ENCODE measurements at regions not wholly inside any gene's neighbourhood (a gene's known extent, or its start where the extent isn't known, plus 50 kb on each side); places are given as distances from the start of the nearest gene placed in this dataset.

GRCh38 chr2:18430996-18431748 lies 129.3 kb downstream of the RDH14 start:
- no peak overlapping the region for H3K27ac ChIP-seq
- no peaks in the 10 kb centered on the region for H3K36me3 ChIP-seq
- no peak overlapping the region for H3K4me3 ChIP-seq (ENCODE audit: low read depth, low read length)
- H3K9me3 ChIP-seq (ENCODE audit: severe bottlenecking) = no peaks in the 10 kb centered on the region
- DNase-seq = no peak
- no peak for TF ChIP-seq CTCF (IDR thresholded peaks at IDR 0.05; ENCODE audit: low read depth, low read length)
- H3K27me3 ChIP-seq (ENCODE audit: insufficient read depth, low read depth, severe bottlenecking) = peaks cover 50% of the 10 kb centered on the region

GRCh38 chr2:18428516-18428915 lies 131.9 kb downstream of the RDH14 start:
- Histone ChIP-seq H3K36me3 (no peaks in the 10 kb centered on the region), H3K4me3 (ENCODE audit: low read depth, low read length) (no peak overlapping the region), H3K27ac (no peak overlapping the region), H3K9me3 (ENCODE audit: severe bottlenecking) (no peaks in the 10 kb centered on the region), H3K27me3 (ENCODE audit: insufficient read depth, low read depth, severe bottlenecking) (peaks cover 42% of the 10 kb centered on the region)
- DNase-seq = no peak
- no peak for TF ChIP-seq CTCF (IDR thresholded peaks at IDR 0.05; ENCODE audit: low read depth, low read length)

- Histone ChIP-seq H3K27me3 (ENCODE audit: insufficient read depth, low read depth, severe bottlenecking) (peaks cover 35% of the 10 kb centered on the region), H3K4me3 (ENCODE audit: low read depth, low read length) (no peak overlapping the region), H3K27ac (no peak overlapping the region), H3K9me3 (ENCODE audit: severe bottlenecking) (no peaks in the 10 kb centered on the region), H3K36me3 (no peaks in the 10 kb centered on the region)
- TF ChIP-seq CTCF (IDR thresholded peaks at IDR 0.05; ENCODE audit: low read depth, low read length) = no peak
- no peak for DNase-seq
These were observed 132.7 kb downstream of the RDH14 start for GRCh38 chr2:18427762-18428161.

DNA sequence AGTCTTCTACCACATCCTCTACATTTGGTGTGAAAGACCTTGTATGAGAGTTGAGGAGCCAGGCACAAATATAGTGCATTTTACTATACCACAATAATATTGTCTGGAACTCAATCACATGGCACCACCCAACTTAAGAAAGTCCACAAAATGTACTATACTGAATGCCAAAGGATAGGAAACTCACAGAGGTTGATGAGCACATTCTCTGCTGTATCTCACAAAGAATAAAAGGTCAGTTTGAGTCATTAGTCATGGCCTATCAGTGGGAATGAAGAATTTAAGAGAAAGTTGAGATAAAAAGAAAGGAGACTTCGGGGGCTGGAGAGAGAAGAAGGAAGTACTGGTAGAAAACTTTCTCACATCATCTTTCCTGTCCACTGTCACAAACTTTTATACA lies 134.3 kb downstream of the RDH14 start:
- Histone ChIP-seq H3K4me3 (ENCODE audit: low read depth, low read length) (no peak overlapping the region), H3K36me3 (no peaks in the 10 kb centered on the region), H3K27ac (no peak overlapping the region), H3K9me3 (ENCODE audit: severe bottlenecking) (no peaks in the 10 kb centered on the region), H3K27me3 (ENCODE audit: insufficient read depth, low read depth, severe bottlenecking) (peaks cover 26% of the 10 kb centered on the region)
- DNase-seq = no peak
- TF ChIP-seq CTCF (IDR thresholded peaks at IDR 0.05; ENCODE audit: low read depth, low read length) = no peak

- no peak overlapping the region for H3K27ac ChIP-seq
- no peaks in the 10 kb centered on the region for H3K9me3 ChIP-seq (ENCODE audit: severe bottlenecking)
- H3K27me3 ChIP-seq (ENCODE audit: insufficient read depth, low read depth, severe bottlenecking) = peaks cover 17% of the 10 kb centered on the region
- TF ChIP-seq CTCF (IDR thresholded peaks at IDR 0.05; ENCODE audit: low read depth, low read length) = peak; percentile 8; the same call in 1 of the 2 replicates
- no peak overlapping the region for H3K4me3 ChIP-seq (ENCODE audit: low read depth, low read length)
- DNase-seq = no peak
- H3K36me3 ChIP-seq = no peaks in the 10 kb centered on the region
These were observed 135.2 kb downstream of the RDH14 start for GRCh38 chr2:18425210-18425703.

DNA sequence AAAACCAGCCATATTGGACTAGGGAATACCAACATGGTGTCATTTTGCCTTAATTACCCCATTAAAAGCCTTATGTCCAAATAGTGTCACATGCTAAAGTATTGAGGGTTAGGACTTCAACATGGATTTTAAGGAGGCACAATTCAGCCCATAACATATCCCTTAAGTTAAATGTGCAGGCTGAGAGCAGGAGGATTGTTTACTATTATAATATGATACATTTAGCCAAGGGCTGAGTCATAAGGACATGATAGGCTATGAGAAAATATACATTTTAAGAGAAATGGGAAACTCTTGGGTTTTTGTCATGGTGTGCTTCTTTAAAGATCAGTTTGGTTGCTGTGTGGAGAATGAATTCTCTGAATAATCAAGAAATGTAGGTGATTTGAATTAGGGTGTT lies 136.8 kb downstream of the RDH14 start:
- Histone ChIP-seq H3K9me3 (ENCODE audit: severe bottlenecking) (no peaks in the 10 kb centered on the region), H3K36me3 (no peaks in the 10 kb centered on the region), H3K27ac (no peak overlapping the region), H3K4me3 (ENCODE audit: low read depth, low read length) (no peak overlapping the region), H3K27me3 (ENCODE audit: insufficient read depth, low read depth, severe bottlenecking) (peaks cover 9% of the 10 kb centered on the region)
- TF ChIP-seq CTCF (IDR thresholded peaks at IDR 0.05; ENCODE audit: low read depth, low read length) = no peak
- DNase-seq = no peak

Data from WERI-Rb-1 (cell line).